Neural cell (in vitro differentiated cells): ENCODE measurements at regions not wholly inside any gene's neighbourhood (a gene's known extent, or its start where the extent isn't known, plus 50 kb on each side); places are given as distances from the start of the nearest gene placed in this dataset.

Source experiments
- H2AFZ ChIP-seq: fragments of 200-600, 300-800 bp; sonication (generic), shearing (Covaris generic); 2 replicates; pipeline ENCODE4 v1.6.0; 2014; ENCODE audit warnings: low read depth, mild to moderate bottlenecking, antibody characterized with exemption, low read length, moderate library complexity
- H3F3A ChIP-seq: fragments of 200-600 bp; shearing (Covaris generic); 2 replicates; pipeline ENCODE4 v1.6.1; 2016; ENCODE audit warnings: mild to moderate bottlenecking, moderate library complexity, mixed read lengths, antibody characterized with exemption, low read length; ENCODE audit not compliant: insufficient read depth, poor library complexity, severe bottlenecking
- H3K27ac ChIP-seq: fragments of 200-600, 300-800 bp; sonication (generic), shearing (Covaris generic); 2 replicates; pipeline ENCODE4 v1.5.1; 2014; ENCODE audit warnings: mild to moderate bottlenecking, low read length, moderate library complexity
- H3K27me3 ChIP-seq: fragments of 300-800, 200-600 bp; sonication (generic), shearing (Covaris generic); 2 replicates; pipeline ENCODE4 v1.6.0; 2014; ENCODE audit warnings: mild to moderate bottlenecking, low read depth, low read length, moderate library complexity; ENCODE audit not compliant: insufficient read depth
- H3K36me3 ChIP-seq: fragments of 300-800, 200-600 bp; sonication (generic), shearing (Covaris generic); 2 replicates; pipeline ENCODE4 v1.5.1; 2014; ENCODE audit warnings: mild to moderate bottlenecking, antibody characterized with exemption, low read length, moderate library complexity; ENCODE audit not compliant: insufficient read depth
- H3K4me2 ChIP-seq: fragments of 300-800, 200-600 bp; sonication (generic), shearing (Covaris generic); 2 replicates; pipeline ENCODE4 v1.6.0; 2014; ENCODE audit warnings: mild to moderate bottlenecking, low read length
- H3K4me3 ChIP-seq: fragments of 300-800, 200-600 bp; sonication (generic), shearing (Covaris generic); 2 replicates; pipeline ENCODE4 v1.5.1; 2014; ENCODE audit warnings: mild to moderate bottlenecking, low read length, moderate library complexity
- H3K79me2 ChIP-seq: fragments of 200-600 bp; shearing (Covaris generic); replicated peaks from 2 replicates; pipeline ENCODE4 v1.6.0; 2014; ENCODE audit warnings: mild to moderate bottlenecking, low read length, moderate library complexity; ENCODE audit not compliant: insufficient read depth
- H3K9ac ChIP-seq: fragments of 300-800, 200-600 bp; sonication (generic), shearing (Covaris generic); 2 replicates; pipeline ENCODE4 v1.6.1; 2016; ENCODE audit warnings: mild to moderate bottlenecking, low read length, mixed read lengths
- H3K9me2 ChIP-seq: fragments of 200-600 bp; shearing (Covaris generic); 2 replicates; pipeline ENCODE4 v1.6.1; 2016; ENCODE audit warnings: mild to moderate bottlenecking, low read length, mixed read lengths; ENCODE audit not compliant: insufficient read depth
- H3K9me3 ChIP-seq: fragments of 200-600, 300-800 bp; sonication (generic), shearing (Covaris generic); 2 replicates; pipeline ENCODE4 v1.6.1; 2016; ENCODE audit warnings: mild to moderate bottlenecking, mixed run types, low read length, moderate library complexity, mixed read lengths
- H4K20me1 ChIP-seq: fragments of 200-600 bp; shearing (Covaris generic); 2 replicates; pipeline ENCODE4 v1.6.1; 2016; ENCODE audit warnings: mild to moderate bottlenecking, mixed run types; ENCODE audit not compliant: insufficient read depth
- EP300 ChIP-seq: fragments of 450-650 bp; conservative IDR thresholded peaks from 2 replicates; pipeline ENCODE4 v1.6.1; 2014; ENCODE audit warnings: antibody characterized with exemption, mild to moderate bottlenecking, moderate library complexity; ENCODE audit not compliant: poor library complexity, severe bottlenecking
- EZH2 ChIP-seq: fragments of 200-600, 300-800 bp; shearing (Covaris generic), sonication (generic); IDR thresholded peaks from 2 replicates; pipeline ENCODE4 v1.6.1; 2014; ENCODE audit warnings: antibody characterized with exemption, low read length, borderline replicate concordance, mild to moderate bottlenecking; ENCODE audit not compliant: insufficient read depth, poor library complexity, severe bottlenecking
- MXI1 ChIP-seq: fragments of 450-650 bp; conservative IDR thresholded peaks from 2 replicates; pipeline ENCODE4 v1.6.1; 2014; ENCODE audit warnings: antibody characterized with exemption, mild to moderate bottlenecking; ENCODE audit not compliant: poor library complexity, severe bottlenecking
- POLR2AphosphoS5 ChIP-seq: IDR thresholded peaks from 2 replicates; pipeline ENCODE4 v1.6.1; 2012
- RAD21 ChIP-seq: fragments of 450-650 bp; conservative IDR thresholded peaks from 2 replicates; pipeline ENCODE4 v1.6.1; 2014; ENCODE audit warnings: antibody characterized with exemption, mild to moderate bottlenecking, moderate library complexity
- SMC3 ChIP-seq: fragments of 450-650 bp; conservative IDR thresholded peaks from 2 replicates; pipeline ENCODE4 v1.6.1; 2014; ENCODE audit warnings: antibody characterized with exemption, mild to moderate bottlenecking, moderate library complexity; ENCODE audit not compliant: poor library complexity
- TAF1 ChIP-seq: IDR thresholded peaks from 2 replicates; pipeline ENCODE4 v1.6.1; 2012; ENCODE audit warnings: low read depth
- TF ChIP-seq, protein P1 (sequence below): IDR thresholded peaks from 2 replicates; pipeline ENCODE4 v1.6.1; 2012; ENCODE audit warnings: borderline replicate concordance
- TF ChIP-seq, protein P2 (sequence below): fragments of 450-650 bp; IDR thresholded peaks from 2 replicates; pipeline ENCODE4 v1.5.1; 2014; ENCODE audit warnings: antibody characterized with exemption, mild to moderate bottlenecking, moderate library complexity; ENCODE audit not compliant: poor library complexity, severe bottlenecking

DNA sequence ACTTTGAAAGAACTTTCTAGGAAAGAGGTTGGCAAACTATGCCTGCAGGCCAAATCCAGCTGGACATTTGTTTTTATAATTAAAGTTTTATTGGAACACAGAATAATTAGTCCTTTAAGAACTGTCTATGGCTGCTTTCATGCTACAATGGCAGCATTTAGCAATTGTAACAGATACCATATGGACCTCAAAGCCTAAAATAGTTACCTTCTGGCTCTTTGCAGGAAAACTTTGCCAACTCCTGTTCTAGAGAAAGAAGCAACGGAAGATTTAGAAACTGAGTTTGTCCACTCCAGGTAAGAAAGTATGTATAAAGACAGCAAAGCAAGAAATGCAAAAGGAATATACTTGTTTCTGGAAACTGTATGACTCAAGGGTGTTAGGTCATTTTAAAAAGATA lies 281.7 kb upstream of the TRPM3 start:
- no peaks in the 10 kb centered on the region for H3K27me3 ChIP-seq
- no peaks in the 10 kb centered on the region for H3K79me2 ChIP-seq
- H3K4me3 ChIP-seq: no peak overlapping the region
- no peak overlapping the region for H2AFZ ChIP-seq
- H3K9me2 ChIP-seq: no peaks in the 10 kb centered on the region
- H3K36me3 ChIP-seq: no peaks in the 10 kb centered on the region
- H3F3A ChIP-seq: no peaks in the 10 kb centered on the region
- no peak overlapping the region for H3K4me2 ChIP-seq
- H4K20me1 ChIP-seq: no peaks in the 10 kb centered on the region
- H3K9ac ChIP-seq: no peak overlapping the region
- no peaks in the 10 kb centered on the region for H3K9me3 ChIP-seq
- H3K27ac ChIP-seq: no peak overlapping the region
- no peak for TF ChIP-seq TAF1
- TF ChIP-seq POLR2AphosphoS5: no peak
- TF ChIP-seq EZH2: no peak
- no peak for TF ChIP-seq EP300
- no peak for TF ChIP-seq SMC3
- TF ChIP-seq, protein P1, sequence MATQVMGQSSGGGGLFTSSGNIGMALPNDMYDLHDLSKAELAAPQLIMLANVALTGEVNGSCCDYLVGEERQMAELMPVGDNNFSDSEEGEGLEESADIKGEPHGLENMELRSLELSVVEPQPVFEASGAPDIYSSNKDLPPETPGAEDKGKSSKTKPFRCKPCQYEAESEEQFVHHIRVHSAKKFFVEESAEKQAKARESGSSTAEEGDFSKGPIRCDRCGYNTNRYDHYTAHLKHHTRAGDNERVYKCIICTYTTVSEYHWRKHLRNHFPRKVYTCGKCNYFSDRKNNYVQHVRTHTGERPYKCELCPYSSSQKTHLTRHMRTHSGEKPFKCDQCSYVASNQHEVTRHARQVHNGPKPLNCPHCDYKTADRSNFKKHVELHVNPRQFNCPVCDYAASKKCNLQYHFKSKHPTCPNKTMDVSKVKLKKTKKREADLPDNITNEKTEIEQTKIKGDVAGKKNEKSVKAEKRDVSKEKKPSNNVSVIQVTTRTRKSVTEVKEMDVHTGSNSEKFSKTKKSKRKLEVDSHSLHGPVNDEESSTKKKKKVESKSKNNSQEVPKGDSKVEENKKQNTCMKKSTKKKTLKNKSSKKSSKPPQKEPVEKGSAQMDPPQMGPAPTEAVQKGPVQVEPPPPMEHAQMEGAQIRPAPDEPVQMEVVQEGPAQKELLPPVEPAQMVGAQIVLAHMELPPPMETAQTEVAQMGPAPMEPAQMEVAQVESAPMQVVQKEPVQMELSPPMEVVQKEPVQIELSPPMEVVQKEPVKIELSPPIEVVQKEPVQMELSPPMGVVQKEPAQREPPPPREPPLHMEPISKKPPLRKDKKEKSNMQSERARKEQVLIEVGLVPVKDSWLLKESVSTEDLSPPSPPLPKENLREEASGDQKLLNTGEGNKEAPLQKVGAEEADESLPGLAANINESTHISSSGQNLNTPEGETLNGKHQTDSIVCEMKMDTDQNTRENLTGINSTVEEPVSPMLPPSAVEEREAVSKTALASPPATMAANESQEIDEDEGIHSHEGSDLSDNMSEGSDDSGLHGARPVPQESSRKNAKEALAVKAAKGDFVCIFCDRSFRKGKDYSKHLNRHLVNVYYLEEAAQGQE: no peak
- no peak for TF ChIP-seq RAD21
- TF ChIP-seq, protein P2, sequence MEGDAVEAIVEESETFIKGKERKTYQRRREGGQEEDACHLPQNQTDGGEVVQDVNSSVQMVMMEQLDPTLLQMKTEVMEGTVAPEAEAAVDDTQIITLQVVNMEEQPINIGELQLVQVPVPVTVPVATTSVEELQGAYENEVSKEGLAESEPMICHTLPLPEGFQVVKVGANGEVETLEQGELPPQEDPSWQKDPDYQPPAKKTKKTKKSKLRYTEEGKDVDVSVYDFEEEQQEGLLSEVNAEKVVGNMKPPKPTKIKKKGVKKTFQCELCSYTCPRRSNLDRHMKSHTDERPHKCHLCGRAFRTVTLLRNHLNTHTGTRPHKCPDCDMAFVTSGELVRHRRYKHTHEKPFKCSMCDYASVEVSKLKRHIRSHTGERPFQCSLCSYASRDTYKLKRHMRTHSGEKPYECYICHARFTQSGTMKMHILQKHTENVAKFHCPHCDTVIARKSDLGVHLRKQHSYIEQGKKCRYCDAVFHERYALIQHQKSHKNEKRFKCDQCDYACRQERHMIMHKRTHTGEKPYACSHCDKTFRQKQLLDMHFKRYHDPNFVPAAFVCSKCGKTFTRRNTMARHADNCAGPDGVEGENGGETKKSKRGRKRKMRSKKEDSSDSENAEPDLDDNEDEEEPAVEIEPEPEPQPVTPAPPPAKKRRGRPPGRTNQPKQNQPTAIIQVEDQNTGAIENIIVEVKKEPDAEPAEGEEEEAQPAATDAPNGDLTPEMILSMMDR: no peak
- no peak for TF ChIP-seq MXI1

DNA sequence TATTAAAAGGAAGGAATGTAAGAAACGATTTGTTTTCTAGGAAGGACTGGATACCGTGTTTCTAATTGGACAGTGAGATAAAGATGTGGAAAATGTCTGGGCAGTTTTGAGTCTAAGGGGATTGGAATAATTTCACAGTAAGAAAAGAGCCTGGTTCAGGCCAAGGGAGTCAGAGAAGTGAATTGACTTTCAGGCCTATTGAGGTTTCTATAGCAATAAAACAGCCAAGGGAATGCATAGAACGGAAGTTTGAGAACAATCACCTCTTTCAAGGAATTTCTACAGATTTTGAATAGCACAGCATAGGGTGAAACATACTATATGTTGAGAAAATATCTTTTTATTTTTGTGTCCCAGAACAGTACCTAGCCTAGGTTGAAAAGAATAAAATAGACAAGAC lies 271.6 kb upstream of the TRPM3 start:
- H3K4me2 ChIP-seq: no peak overlapping the region
- no peaks in the 10 kb centered on the region for H3K9me2 ChIP-seq
- no peak overlapping the region for H3K4me3 ChIP-seq
- H3F3A ChIP-seq: no peaks in the 10 kb centered on the region
- H3K27ac ChIP-seq: no peak overlapping the region
- H2AFZ ChIP-seq: no peak overlapping the region
- H3K36me3 ChIP-seq: no peaks in the 10 kb centered on the region
- H3K9me3 ChIP-seq: peaks cover 2% of the 10 kb centered on the region
- H3K79me2 ChIP-seq: no peaks in the 10 kb centered on the region
- H3K9ac ChIP-seq: no peak overlapping the region
- no peaks in the 10 kb centered on the region for H4K20me1 ChIP-seq
- TF ChIP-seq SMC3: no peak
- no peak for TF ChIP-seq EP300
- TF ChIP-seq, protein P1: no peak
- no peak for TF ChIP-seq POLR2AphosphoS5
- TF ChIP-seq MXI1: no peak
- no peak for TF ChIP-seq EZH2
- TF ChIP-seq RAD21: no peak
- no peak for TF ChIP-seq TAF1
- TF ChIP-seq, protein P2: no peak
- no peaks in the 10 kb centered on the region for H3K27me3 ChIP-seq
